Upper lobe of right lung (tissue), 1 donor: ENCODE measurements at regions not wholly inside any gene's neighbourhood (a gene's known extent, or its start where the extent isn't known, plus 50 kb on each side); places are given as distances from the start of the nearest gene placed in this dataset.
"Not testable (repeated sequence)": the region's sequence is repeated elsewhere in the genome, so short reads cannot be mapped to it uniquely, and the experiment has no call there.

Source experiments
- ATAC-seq: fragments of 200-7000 bp; cut with Tn5 transposase; one replicate; pipeline ENCODE4 v1.9.1; 2020; ENCODE audit warnings: mild to moderate bottlenecking, moderate library complexity
- DNase-seq: peaks from one replicate; pipeline ENCODE4 v3.0.0-alpha.2; 2020
- H3K27ac ChIP-seq: fragments of 200-600 bp; one replicate; pipeline ENCODE4 v1.8.0; 2022
- H3K27me3 ChIP-seq: fragments of 200-600 bp; one replicate; pipeline ENCODE4 v1.8.0; 2022; ENCODE audit warnings: mild to moderate bottlenecking
- H3K36me3 ChIP-seq: fragments of 200-600 bp; one replicate; pipeline ENCODE4 v1.8.0; 2022
- H3K4me1 ChIP-seq: fragments of 200-600 bp; one replicate; pipeline ENCODE4 v1.8.0; 2022
- H3K4me3 ChIP-seq: fragments of 200-600 bp; one replicate; pipeline ENCODE4 v1.8.0; 2022; ENCODE audit warnings: mild to moderate bottlenecking
- H3K9me3 ChIP-seq: fragments of 200-600 bp; one replicate; pipeline ENCODE4 v1.8.0; 2022
- intact Hi-C: fragments of 100-400 bp; cut with DNase I; formaldehyde crosslinking; loops from one replicate; pipeline ENCODE4 v1.11.0; 2022
- TF ChIP-seq, protein P1 (sequence below): fragments of 200-600 bp; IDR thresholded peaks from one replicate; pipeline ENCODE4 v1.8.0; 2022; ENCODE audit warnings: antibody characterized with exemption
- donor health status: DM: no; HTN: yes; CAD: no; lungs with severe emphysema.

DNA sequence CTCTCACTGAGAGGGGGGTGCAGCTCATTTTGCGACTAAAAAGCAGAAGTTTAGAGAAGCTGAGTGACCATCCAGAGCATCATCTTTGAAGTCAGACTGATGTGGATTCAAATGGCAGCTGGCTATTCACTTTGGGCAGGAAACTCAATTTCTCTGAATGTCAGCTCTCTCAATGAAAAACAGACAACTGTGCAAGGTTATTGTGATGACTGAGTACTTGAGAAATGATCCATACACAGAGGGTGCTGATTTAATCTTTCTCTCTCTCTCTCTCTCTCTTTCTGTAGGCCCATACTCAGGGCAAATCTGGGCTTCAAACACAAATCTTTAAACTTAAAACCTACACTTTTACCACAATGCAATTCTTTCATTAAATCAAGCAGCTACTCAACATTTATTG is 185.8 kb upstream of the SLIT2 start:
- intact Hi-C loops, result no loop called here
- DNase-seq, result no peak

DNA sequence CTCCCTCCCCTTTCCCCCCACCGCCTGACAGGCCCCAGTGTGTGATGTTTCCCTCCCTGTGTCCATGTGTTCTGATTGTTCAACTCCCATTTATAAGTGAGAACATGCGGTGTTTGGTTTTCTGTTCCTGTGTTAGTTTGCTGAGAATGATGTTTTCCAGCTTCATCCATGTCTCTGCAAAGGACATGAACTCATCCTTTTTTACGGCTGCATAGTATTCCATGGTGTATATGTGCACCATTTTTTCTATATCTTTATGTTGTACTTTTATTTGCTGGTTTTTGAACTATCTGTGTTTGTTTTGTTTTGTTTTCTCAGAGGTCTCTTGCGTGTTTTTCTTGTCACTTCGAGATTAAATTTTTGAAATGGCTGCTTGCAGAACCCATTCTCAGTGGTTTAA is 188.8 kb upstream of the SLIT2 start:
- H3K9me3 ChIP-seq, H3K27me3 ChIP-seq, intact Hi-C loops, ATAC-seq, DNase-seq, H3K27ac ChIP-seq, H3K36me3 ChIP-seq, H3K4me1 ChIP-seq, H3K4me3 ChIP-seq: not testable (repeated sequence)

More for the DNA sequence above, 185.8 kb upstream of the SLIT2 start:
- H3K27me3 ChIP-seq, result no peaks in the 10 kb centered on the region
- ATAC-seq, result no peak
- H3K36me3 ChIP-seq, result no peaks in the 10 kb centered on the region
- H3K9me3 ChIP-seq, result no peaks in the 10 kb centered on the region
- no peak overlapping the region for H3K27ac ChIP-seq
- no peaks in the 10 kb centered on the region for H3K4me1 ChIP-seq
- H3K4me3 ChIP-seq, result no peak overlapping the region
- TF ChIP-seq, protein P1, sequence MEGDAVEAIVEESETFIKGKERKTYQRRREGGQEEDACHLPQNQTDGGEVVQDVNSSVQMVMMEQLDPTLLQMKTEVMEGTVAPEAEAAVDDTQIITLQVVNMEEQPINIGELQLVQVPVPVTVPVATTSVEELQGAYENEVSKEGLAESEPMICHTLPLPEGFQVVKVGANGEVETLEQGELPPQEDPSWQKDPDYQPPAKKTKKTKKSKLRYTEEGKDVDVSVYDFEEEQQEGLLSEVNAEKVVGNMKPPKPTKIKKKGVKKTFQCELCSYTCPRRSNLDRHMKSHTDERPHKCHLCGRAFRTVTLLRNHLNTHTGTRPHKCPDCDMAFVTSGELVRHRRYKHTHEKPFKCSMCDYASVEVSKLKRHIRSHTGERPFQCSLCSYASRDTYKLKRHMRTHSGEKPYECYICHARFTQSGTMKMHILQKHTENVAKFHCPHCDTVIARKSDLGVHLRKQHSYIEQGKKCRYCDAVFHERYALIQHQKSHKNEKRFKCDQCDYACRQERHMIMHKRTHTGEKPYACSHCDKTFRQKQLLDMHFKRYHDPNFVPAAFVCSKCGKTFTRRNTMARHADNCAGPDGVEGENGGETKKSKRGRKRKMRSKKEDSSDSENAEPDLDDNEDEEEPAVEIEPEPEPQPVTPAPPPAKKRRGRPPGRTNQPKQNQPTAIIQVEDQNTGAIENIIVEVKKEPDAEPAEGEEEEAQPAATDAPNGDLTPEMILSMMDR, result no peak

DNA sequence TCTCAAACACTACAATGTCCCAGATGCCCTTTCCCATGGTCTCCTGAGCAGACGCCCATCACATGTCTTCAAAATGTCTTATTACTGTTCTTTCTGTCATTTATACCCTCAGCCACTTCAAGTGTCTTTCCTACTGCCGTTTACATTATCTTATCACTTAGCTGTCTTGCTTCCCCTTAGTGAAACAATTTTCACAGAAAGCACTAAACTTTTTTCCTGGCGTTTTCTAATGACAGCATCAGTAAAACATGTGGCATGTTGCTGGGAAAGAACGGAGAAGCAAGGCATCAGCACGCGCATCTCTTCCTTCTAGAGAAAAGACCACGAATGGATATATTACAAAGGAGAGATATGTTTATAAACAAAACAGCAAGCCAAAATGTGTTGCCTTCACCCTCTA is 189.7 kb upstream of the SLIT2 start:
- no peak for DNase-seq
- intact Hi-C loops, result no loop called here
- ATAC-seq, result no peak
- Histone ChIP-seq H3K9me3 (no peaks in the 10 kb centered on the region), H3K4me1 (no peaks in the 10 kb centered on the region), H3K27ac (no peak overlapping the region), H3K4me3 (no peak overlapping the region), H3K27me3 (no peaks in the 10 kb centered on the region), H3K36me3 (no peaks in the 10 kb centered on the region)
- TF ChIP-seq, protein P1, result no peak

GRCh38 chr4:20050768-20051167 is 200.9 kb upstream of the SLIT2 start:
- ATAC-seq, result no peak
- intact Hi-C loops, result no loop called here

DNA sequence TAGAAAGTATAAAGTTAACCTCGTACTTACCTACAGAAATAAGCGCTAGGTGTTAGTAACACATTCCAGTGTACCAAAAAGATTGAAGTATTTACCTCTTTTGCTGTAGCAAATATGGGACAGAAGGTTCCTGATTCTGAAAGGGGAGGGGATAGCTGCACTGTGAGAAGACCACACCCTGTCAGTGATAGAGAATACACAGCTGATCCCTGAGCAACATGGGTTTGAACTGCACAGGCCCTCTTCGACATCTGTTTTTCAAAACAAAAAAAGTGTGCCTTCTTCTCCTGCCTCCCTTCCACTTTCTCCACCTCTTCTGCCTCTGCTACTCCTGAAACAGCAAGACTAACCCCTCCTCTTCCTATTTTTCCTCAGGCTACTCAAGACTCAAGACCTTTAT is 201.8 kb upstream of the SLIT2 start:
- no peaks in the 10 kb centered on the region for H3K4me1 ChIP-seq
- no peak for ATAC-seq
- H3K27me3 ChIP-seq, result no peaks in the 10 kb centered on the region
- intact Hi-C loops, result no loop called here
- no peak overlapping the region for H3K4me3 ChIP-seq
- H3K27ac ChIP-seq, result no peak overlapping the region
- H3K9me3 ChIP-seq, result no peaks in the 10 kb centered on the region
- H3K36me3 ChIP-seq, result no peaks in the 10 kb centered on the region
- no peak for DNase-seq
- TF ChIP-seq, protein P1, result no peak

More at GRCh38 chr4:20050768-20051167, 200.9 kb upstream of the SLIT2 start:
- Histone ChIP-seq H3K4me1 (no peaks in the 10 kb centered on the region), H3K36me3 (no peaks in the 10 kb centered on the region), H3K9me3 (no peaks in the 10 kb centered on the region), H3K4me3 (no peak overlapping the region), H3K27me3 (no peaks in the 10 kb centered on the region), H3K27ac (no peak overlapping the region)
- TF ChIP-seq, protein P1, result no peak
- no peak for DNase-seq

- Histone ChIP-seq H3K36me3 (no peaks in the 10 kb centered on the region), H3K27ac (no peak overlapping the region), H3K9me3 (no peaks in the 10 kb centered on the region), H3K27me3 (no peaks in the 10 kb centered on the region), H3K4me3 (no peak overlapping the region), H3K4me1 (no peaks in the 10 kb centered on the region)
- no peak for DNase-seq
- ATAC-seq, result no peak
- TF ChIP-seq, protein P1, result no peak
- intact Hi-C loops, result no loop called here
Observed at GRCh38 chr4:20046931-20047677, 204.6 kb upstream of the SLIT2 start.
